NCI-H1694 treated with DMSO at 0.1 percent for 48 hours (cell line): ENCODE measurements at regions not wholly inside any gene's neighbourhood (a gene's known extent, or its start where the extent isn't known, plus 50 kb on each side); places are given as distances from the start of the nearest gene placed in this dataset.
A peak's percentile ranks its signal among the peaks of the same experiment; 100 is the strongest.

ENCODE experiments used
- DNase-seq: peaks from one replicate; lab custom pipeline; 2025; lab: John Stamatoyannopoulos, UW

GRCh38 chr12:124517260-124518050 lies 50.0 kb downstream of the NCOR2 start:
- DNase-seq, result peak; percentile 75

GRCh38 chr12:124516850-124517249 lies 50.6 kb downstream of the NCOR2 start:
- no peak for DNase-seq

DNA sequence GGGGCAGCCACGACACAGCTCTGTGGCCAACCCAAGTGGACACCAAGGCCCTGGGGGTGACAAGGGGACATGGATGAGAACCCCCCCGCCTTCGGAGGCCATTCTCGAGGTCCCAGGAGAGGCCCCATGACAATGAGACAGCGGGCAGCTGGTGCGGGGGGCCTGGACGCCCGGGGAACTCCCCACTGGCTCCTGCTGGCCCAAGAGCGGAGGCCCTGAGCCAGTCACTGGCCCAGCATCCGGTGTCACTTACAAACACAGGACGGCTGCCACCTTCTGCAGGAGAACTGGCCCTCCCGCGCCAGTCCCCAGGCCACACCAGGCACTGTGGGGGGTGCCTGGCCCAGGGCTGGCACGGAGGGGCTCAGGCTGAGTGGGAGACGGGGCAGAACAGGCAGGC lies 51.4 kb downstream of the NCOR2 start:
- DNase-seq, result no peak

GRCh38 chr12:124514996-124515932 lies 52.1 kb downstream of the NCOR2 start:
- DNase-seq, result no peak

DNA sequence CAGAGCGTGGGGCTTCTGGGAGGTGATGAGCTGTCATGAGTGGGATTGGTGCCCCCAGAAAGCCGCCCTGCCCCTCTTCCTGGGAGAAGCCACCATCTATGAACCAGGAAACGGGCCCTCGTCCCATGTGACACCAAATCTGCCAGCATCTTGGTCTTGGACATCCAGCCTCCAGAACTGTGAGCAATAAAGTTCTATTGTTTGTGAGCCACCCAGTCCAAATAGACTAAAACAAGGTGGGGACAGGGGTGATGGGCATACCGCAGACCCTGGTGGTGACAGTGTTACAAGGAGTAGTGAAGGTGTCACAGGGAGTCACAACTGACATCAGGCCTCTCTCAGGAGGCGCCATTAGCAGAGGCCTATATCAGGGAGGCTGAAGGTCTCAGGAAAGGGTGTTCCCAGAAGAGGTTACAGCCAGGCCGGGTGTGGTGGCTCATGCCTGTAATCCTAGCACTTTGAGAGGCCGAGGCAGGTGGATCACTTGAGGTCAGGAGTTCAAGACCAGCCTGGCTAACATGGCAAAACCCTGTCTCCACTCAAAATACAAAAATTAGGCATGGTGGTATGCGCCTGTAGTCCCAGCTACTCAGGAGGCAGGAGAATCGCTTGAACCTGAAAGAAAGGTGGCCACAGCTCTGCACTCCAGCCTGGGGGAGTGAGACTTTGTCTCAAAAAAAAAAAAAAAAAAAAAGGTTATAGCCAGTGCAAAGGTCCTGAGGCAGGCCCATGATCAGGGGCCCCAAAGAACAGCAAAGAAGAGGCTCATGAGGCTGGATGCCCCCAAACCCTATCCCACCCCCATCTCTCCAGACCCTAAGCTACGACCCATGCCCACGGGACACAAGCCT lies 53.0 kb downstream of the NCOR2 start:
- no peak for DNase-seq

DNA sequence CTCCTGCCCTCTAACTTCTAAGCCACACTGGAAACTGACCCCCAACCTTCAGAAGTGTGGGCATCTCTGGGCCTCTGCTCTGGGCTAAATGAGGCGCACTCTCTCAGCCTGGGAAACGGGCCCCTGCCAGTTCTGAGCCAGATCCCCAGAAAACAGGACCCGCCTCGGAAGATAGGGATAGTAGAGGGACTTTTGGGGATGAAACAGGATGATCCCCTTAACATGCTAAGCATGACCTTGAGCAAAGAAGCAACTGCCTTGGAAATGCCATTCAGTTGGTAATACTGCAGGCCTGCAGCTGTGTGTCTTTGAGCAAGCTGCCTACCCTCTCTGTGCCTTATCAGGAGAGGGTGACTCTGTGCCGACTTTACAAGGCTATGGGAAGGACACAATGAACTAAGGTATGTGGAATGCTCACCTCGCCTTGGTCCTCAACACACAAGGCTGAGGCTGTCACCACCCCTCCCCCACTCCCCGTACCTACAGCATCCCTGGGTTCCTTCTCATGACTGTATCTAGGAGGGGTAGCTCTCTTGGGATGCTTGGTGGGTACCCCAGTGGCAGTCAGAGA lies 54.0 kb downstream of the NCOR2 start:
- DNase-seq, result no peak

DNA sequence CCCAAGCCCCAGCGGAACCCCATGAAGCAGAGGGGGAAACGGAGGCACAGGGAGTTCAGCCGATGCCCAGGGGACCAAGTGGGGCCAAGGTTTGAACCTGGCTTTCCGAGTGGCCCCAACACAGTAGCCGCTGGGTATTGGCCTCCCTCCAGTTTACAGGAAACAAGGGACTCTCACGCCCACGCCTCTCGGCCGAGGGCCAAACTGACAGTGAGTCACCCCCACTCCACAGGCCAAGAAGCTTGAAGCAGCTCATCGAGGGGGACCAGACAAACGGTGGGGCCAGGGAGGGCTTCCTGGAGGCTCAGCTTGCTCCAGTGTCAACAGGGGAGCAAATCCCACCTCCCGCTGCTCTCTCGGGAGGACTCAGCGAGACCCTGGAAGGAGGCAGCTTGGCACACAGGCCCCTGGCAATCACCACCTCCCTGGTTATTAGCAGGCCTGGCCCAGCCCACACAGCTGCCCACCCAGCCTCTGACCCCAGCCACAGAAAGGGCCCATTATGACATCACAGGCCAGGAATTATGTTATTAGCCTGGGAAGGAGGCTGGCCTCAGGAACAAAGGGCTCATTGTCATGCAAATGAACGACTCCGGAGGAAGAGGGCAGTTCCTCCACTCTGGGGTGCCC lies 54.6 kb downstream of the NCOR2 start:
- DNase-seq, result no peak

- DNase-seq, result no peak
Measured at GRCh38 chr12:124511259-124511985, 56.0 kb downstream of the NCOR2 start.

GRCh38 chr12:124510301-124510970 lies 57.0 kb downstream of the NCOR2 start:
- DNase-seq, result peak; percentile 50

GRCh38 chr12:124509676-124510300 lies 57.6 kb downstream of the NCOR2 start:
- no peak for DNase-seq

DNA sequence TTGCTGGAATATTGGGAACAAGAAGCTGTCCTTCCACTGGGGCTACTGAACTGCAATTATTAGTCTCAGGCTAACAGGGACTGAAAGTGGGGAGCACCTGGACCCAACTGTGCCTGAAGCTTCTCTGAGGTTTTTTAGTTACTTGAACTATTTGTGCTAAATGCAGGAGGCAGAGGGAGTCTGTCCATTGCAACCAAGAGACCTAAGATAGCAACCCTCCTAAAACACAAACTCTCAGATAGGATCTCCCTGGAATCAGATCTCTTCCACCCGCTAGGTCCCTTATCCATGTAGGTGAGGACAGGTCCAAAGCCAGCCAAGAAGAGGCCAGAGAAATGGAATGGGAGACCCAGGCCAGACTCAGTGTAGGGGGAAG lies 58.1 kb downstream of the NCOR2 start:
- DNase-seq, result no peak

- no peak for DNase-seq
Measured at GRCh38 chr12:124508381-124509079, 58.9 kb downstream of the NCOR2 start.

DNA sequence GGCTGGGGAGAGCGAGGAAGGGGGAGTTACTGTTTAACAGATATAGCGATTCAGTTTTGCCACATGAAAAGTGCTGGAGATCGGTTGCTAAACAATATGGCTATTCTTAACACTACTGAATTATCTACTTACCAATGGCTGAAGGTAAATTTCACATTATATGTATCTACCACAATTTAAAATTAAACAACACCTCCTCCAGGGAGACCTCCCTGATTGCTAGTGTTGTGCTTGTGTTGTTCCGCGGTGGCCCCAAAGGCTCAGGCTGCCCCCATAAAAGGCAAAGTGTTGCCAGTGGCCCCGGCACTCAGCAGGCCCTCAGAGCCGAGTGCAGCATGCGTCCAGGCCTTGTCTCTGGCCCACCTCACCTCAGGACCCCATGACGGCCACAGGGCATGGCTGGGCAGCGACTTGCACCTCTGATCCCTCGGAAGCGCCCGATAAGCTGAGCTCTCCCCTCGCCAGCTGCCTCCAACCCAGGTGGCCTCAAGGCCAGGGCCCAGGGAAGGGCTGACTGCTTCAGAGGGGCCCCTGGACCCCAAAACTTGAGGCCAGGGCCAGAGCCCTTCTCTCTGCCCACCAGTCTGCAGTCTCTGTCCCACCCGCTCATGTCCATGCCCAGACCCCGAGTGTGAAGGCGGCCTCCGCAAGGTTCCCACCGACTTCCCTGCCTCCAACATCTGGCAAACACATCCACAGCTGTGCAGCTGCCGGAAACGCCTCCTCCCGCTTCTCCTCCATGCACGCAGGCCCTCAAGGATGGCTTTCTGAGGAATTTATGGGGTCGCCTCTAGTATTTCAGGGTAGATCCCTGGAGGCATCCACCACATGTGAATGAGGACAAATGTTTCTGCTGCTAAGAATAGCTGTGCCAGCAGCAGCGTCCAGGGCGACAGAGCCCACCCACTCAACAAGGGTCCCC lies 60.0 kb downstream of the NCOR2 start:
- no peak for DNase-seq

- no peak for DNase-seq
Measured at GRCh38 chr12:124506832-124507153, 60.6 kb downstream of the NCOR2 start.

GRCh38 chr12:124506145-124506831 lies 61.1 kb downstream of the NCOR2 start:
- DNase-seq, result peak; percentile 43

GRCh38 chr12:124505001-124505818 lies 62.2 kb downstream of the NCOR2 start:
- DNase-seq, result no peak
